AG10803 (cell line): ENCODE measurements at regions not wholly inside any gene's neighbourhood (a gene's known extent, or its start where the extent isn't known, plus 50 kb on each side); places are given as distances from the start of the nearest gene placed in this dataset.

Experiments
- DNase-seq: peaks from one replicate; pipeline ENCODE4 v3.0.0; 2010; ENCODE audit warnings: low read depth
- H3K4me3 ChIP-seq: 2 replicates; pipeline ENCODE4 v1.5.1; 2011; ENCODE audit warnings: mild to moderate bottlenecking, low read length, control low read depth
- CTCF ChIP-seq: conservative IDR thresholded peaks from 2 replicates; pipeline ENCODE4 v1.5.1; 2011; ENCODE audit warnings: mild to moderate bottlenecking, low read length, control low read depth, inconsistent platforms

DNA sequence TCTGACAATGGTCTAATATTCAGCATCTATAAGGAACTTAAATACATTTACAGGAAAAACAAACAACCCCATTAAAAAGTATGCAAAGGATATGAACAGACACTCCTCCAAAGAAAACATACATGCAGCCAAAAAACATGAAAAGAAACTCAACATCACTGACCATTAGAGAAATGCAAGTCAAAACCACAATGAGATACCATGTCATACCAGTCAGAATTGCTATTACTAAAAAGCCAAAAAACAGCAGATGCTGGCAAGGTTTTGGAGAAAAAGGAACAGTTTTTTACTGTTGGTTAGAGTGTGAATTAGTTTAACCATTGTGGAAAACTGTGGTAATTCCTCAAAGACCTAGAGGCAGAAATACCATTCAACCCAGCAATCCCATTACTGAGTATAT lies 339.0 kb upstream of the ADGRB3 start:
- DNase-seq = no peak
- TF ChIP-seq CTCF = no peak

DNA sequence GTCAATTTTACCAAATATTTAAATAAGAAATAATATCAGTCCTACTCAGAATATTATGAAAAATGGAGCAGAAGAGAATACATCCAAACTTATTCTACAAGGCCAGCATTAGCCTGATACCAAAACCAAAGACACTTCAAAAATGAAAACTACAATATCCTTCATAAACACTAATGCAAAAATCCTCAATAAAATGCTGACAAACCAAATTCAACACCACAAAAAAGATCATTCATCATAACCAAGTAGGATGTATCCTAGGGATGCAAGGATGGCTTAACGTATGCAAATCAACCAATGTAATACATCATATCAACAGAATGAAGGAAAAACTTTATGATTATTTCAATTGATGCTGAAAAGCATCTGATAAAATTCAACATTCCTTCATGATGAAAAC lies 352.4 kb upstream of the ADGRB3 start:
- TF ChIP-seq CTCF = no peak
- no peak overlapping the region for H3K4me3 ChIP-seq
- no peak for DNase-seq

More for the DNA sequence above, 339.0 kb upstream of the ADGRB3 start:
- H3K4me3 ChIP-seq = no peak overlapping the region

DNA sequence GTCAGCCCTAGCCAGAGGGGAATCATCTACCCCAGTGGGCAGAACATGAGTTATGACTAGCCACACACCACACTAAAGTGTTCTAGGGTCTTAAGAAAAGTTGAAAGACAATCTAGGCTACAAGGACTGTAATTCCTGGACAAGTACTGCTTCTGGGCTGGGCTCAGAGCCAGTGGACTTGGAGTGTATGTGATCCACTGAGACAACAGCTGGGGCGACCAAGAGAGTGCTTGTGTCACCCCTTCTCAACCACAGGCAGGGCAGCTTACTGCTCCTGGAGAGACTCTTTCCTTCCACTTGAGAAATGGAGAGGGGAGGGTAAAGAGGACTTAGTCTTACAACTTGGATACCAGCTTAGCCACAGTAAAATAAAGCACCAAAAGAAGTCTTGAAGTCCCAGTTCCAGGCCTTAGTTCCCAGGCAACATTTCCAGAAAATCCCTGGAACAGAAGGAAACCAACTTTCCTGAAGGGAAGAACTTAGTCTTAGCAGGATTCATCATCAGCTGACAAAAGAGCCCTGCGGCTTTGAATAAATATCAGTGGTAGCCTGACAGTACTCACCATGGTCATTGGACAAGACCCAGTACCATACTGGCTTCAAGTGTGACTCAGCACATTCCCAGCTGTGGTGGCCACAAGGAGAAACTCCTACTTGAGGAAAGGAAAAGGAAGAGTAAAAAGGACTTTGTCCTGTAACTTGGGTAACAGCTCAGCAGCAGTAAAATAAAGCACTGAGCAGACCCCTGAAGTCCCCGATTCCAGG lies 355.1 kb upstream of the ADGRB3 start:
- H3K4me3 ChIP-seq = no peak overlapping the region

GRCh38 chr6:68273297-68273696 lies 361.8 kb upstream of the ADGRB3 start:
- no peak for TF ChIP-seq CTCF
- H3K4me3 ChIP-seq = no peak overlapping the region
- DNase-seq = no peak

More for the DNA sequence above, 355.1 kb upstream of the ADGRB3 start:
- DNase-seq = no peak
- TF ChIP-seq CTCF = no peak

- no peak for TF ChIP-seq CTCF
- DNase-seq = no peak
- H3K4me3 ChIP-seq = no peak overlapping the region
Observed at GRCh38 chr6:68256391-68256790, 378.7 kb upstream of the ADGRB3 start.

DNA sequence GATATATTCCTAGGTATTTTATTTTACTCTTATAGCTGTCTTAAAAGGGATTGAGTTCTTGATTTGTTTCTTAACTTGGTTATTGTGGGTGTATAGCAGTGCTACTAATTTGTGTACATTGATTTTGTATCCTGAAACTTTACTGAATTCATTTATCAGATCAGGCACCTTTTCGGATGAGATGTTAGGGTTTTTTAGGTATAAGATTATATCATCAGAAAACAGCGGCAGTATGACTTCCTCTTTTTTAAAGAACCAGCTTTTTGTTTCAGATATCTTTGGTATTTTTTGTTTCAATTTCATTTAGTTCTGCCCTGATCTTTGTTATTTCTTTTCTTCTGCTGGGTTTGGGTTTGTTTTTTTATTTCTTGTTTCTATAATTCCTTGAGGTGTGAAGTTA lies 382.4 kb upstream of the ADGRB3 start:
- H3K4me3 ChIP-seq = no peak overlapping the region
- DNase-seq = no peak
- no peak for TF ChIP-seq CTCF

DNA sequence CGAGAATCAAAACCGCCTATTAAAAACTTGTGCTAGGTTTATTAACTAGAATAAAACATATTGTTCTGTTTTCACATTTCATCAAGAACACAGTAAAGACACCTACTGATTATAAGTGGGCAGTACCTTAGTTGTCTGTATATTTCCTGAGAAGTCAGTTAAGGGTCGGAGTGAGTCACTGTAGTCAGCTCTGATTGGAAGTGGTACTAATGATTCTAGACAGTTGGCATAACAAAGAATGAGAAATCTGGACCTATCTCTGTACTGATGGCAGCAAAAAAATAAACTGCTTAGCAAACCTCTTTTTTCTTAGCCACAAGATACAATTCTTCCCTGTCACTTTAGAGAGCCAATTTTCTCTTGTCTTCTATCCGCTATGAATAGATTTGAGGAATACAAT lies 387.3 kb upstream of the ADGRB3 start:
- H3K4me3 ChIP-seq = no peak overlapping the region
- no peak for DNase-seq
- TF ChIP-seq CTCF = no peak
